ENCODE measurements at regions not wholly inside any gene's neighbourhood (a gene's known extent, or its start where the extent isn't known, plus 50 kb on each side); places are given as distances from the start of the nearest gene placed in this dataset.

- no peak overlapping the region for H3K27ac ChIP-seq (ENCODE audit: low read depth in 2 of 2, low read length in 2 of 2)
- no peak overlapping the region for H3K9ac ChIP-seq (ENCODE audit: low read length in 3 of 3)
- H3K4me3 ChIP-seq (ENCODE audit: low read length in 3 of 3) = no peak overlapping the region
- H3K36me3 ChIP-seq (ENCODE audit: control insufficient read depth in 2 of 3, insufficient read depth in 3 of 3, low read length in 3 of 3) = no peaks in the 10 kb centered on the region
- no peak for FAIRE-seq
- H3K4me1 ChIP-seq (ENCODE audit: control insufficient read depth in 2 of 3, insufficient read depth in 2 of 3, low read depth in 1 of 3, low read length in 3 of 3) = no peaks in the 10 kb centered on the region
- TF ChIP-seq, protein P1, sequence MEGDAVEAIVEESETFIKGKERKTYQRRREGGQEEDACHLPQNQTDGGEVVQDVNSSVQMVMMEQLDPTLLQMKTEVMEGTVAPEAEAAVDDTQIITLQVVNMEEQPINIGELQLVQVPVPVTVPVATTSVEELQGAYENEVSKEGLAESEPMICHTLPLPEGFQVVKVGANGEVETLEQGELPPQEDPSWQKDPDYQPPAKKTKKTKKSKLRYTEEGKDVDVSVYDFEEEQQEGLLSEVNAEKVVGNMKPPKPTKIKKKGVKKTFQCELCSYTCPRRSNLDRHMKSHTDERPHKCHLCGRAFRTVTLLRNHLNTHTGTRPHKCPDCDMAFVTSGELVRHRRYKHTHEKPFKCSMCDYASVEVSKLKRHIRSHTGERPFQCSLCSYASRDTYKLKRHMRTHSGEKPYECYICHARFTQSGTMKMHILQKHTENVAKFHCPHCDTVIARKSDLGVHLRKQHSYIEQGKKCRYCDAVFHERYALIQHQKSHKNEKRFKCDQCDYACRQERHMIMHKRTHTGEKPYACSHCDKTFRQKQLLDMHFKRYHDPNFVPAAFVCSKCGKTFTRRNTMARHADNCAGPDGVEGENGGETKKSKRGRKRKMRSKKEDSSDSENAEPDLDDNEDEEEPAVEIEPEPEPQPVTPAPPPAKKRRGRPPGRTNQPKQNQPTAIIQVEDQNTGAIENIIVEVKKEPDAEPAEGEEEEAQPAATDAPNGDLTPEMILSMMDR (IDR thresholded peaks at IDR 0.05; ENCODE audit: borderline replicate concordance, extremely low read depth, insufficient read depth) = no peak
- peak in 1 of 5 donors; percentile 23 for DNase-seq
- intact Hi-C loops (cut with DNase I) = no loop called here
- no peaks in the 10 kb centered on the region for H3K27me3 ChIP-seq (ENCODE audit: control insufficient read depth, insufficient read depth, low read length)
- H3K9me3 ChIP-seq (ENCODE audit: control insufficient read depth in 2 of 3, insufficient read depth in 1 of 3, low read length in 3 of 3) = no peaks in the 10 kb centered on the region
Observed at GRCh38 chr1:60636946-60637345, 445.4 kb upstream of the NFIA start.

- H3K27me3 ChIP-seq (ENCODE audit: control insufficient read depth, insufficient read depth, low read length) = no peaks in the 10 kb centered on the region
- no peak overlapping the region for H3K9ac ChIP-seq (ENCODE audit: low read length in 3 of 3)
- H3K4me3 ChIP-seq (ENCODE audit: low read length in 3 of 3) = no peak overlapping the region
- H3K4me1 ChIP-seq (ENCODE audit: control insufficient read depth in 2 of 3, insufficient read depth in 2 of 3, low read depth in 1 of 3, low read length in 3 of 3) = no peaks in the 10 kb centered on the region
- H3K9me3 ChIP-seq (ENCODE audit: control insufficient read depth in 2 of 3, insufficient read depth in 1 of 3, low read length in 3 of 3) = no peaks in the 10 kb centered on the region
- no peak overlapping the region for H3K27ac ChIP-seq (ENCODE audit: low read depth in 2 of 2, low read length in 2 of 2)
- H3K36me3 ChIP-seq (ENCODE audit: control insufficient read depth in 2 of 3, insufficient read depth in 3 of 3, low read length in 3 of 3) = no peaks in the 10 kb centered on the region
- TF ChIP-seq, protein P1 (IDR thresholded peaks at IDR 0.05; ENCODE audit: borderline replicate concordance, extremely low read depth, insufficient read depth) = no peak
- DNase-seq = no peak
- FAIRE-seq = no peak
- intact Hi-C loops (cut with DNase I) = no loop called here
Observed at GRCh38 chr1:60634106-60634505, 448.3 kb upstream of the NFIA start.

- TF ChIP-seq, protein P1 (IDR thresholded peaks at IDR 0.05; ENCODE audit: borderline replicate concordance, extremely low read depth, insufficient read depth) = no peak
- no peak for FAIRE-seq
- intact Hi-C loops (cut with DNase I) = no loop called here
Observed at GRCh38 chr1:60622486-60622885, 459.9 kb upstream of the NFIA start.

GRCh38 chr1:60621368-60621851 lies 461.0 kb upstream of the NFIA start:
- H3K36me3 ChIP-seq (ENCODE audit: control insufficient read depth in 2 of 3, insufficient read depth in 3 of 3, low read length in 3 of 3) = no peaks in the 10 kb centered on the region
- intact Hi-C loops (cut with DNase I) = no loop called here
- TF ChIP-seq, protein P1 (IDR thresholded peaks at IDR 0.05; ENCODE audit: borderline replicate concordance, extremely low read depth, insufficient read depth) = no peak
- peak in 4 of 5 donors; percentile 37 to 81 (median 52) for DNase-seq
- no peak overlapping the region for H3K4me3 ChIP-seq (ENCODE audit: low read length in 3 of 3)
- no peaks in the 10 kb centered on the region for H3K9me3 ChIP-seq (ENCODE audit: control insufficient read depth in 2 of 3, insufficient read depth in 1 of 3, low read length in 3 of 3)
- no peak overlapping the region for H3K9ac ChIP-seq (ENCODE audit: low read length in 3 of 3)
- H3K27ac ChIP-seq (ENCODE audit: low read depth in 2 of 2, low read length in 2 of 2) = no peak overlapping the region
- H3K27me3 ChIP-seq (ENCODE audit: control insufficient read depth, insufficient read depth, low read length) = no peaks in the 10 kb centered on the region
- H3K4me1 ChIP-seq (ENCODE audit: control insufficient read depth in 2 of 3, insufficient read depth in 2 of 3, low read depth in 1 of 3, low read length in 3 of 3) = no peaks in the 10 kb centered on the region
- no peak for FAIRE-seq

More at GRCh38 chr1:60622486-60622885, 459.9 kb upstream of the NFIA start:
- Histone ChIP-seq H3K9ac (ENCODE audit: low read length in 3 of 3) (no peak overlapping the region), H3K4me3 (ENCODE audit: low read length in 3 of 3) (no peak overlapping the region), H3K27ac (ENCODE audit: low read depth in 2 of 2, low read length in 2 of 2) (no peak overlapping the region), H3K4me1 (ENCODE audit: control insufficient read depth in 2 of 3, insufficient read depth in 2 of 3, low read depth in 1 of 3, low read length in 3 of 3) (no peaks in the 10 kb centered on the region), H3K9me3 (ENCODE audit: control insufficient read depth in 2 of 3, insufficient read depth in 1 of 3, low read length in 3 of 3) (no peaks in the 10 kb centered on the region), H3K27me3 (ENCODE audit: control insufficient read depth, insufficient read depth, low read length) (no peaks in the 10 kb centered on the region), H3K36me3 (ENCODE audit: control insufficient read depth in 2 of 3, insufficient read depth in 3 of 3, low read length in 3 of 3) (no peaks in the 10 kb centered on the region)
- DNase-seq = no peak
